ENCODE measurements at regions not wholly inside any gene's neighbourhood (a gene's known extent, or its start where the extent isn't known, plus 50 kb on each side); places are given as distances from the start of the nearest gene placed in this dataset.

GRCh38 chr18:56115071-56116015 lies 523.0 kb downstream of the TXNL1 start:
- no peak for TF ChIP-seq CTCF (IDR thresholded peaks at IDR 0.05; ENCODE audit: poor library complexity, severe bottlenecking)
- H3K27ac ChIP-seq (ENCODE audit: poor library complexity, severe bottlenecking) = no peak overlapping the region
- no peaks in the 10 kb centered on the region for H3K4me1 ChIP-seq (ENCODE audit: insufficient read depth, poor library complexity, severe bottlenecking)
- DNase-seq (ENCODE audit: low spot score) (no peak), ATAC-seq (ENCODE audit: low read depth) (no peak)
- H3K27me3 ChIP-seq (ENCODE audit: insufficient read depth, poor library complexity, severe bottlenecking) = no peaks in the 10 kb centered on the region
- H3K36me3 ChIP-seq (ENCODE audit: low read depth) = no peaks in the 10 kb centered on the region
- H3K9me3 ChIP-seq (ENCODE audit: severe bottlenecking) = no peaks in the 10 kb centered on the region
- no peak overlapping the region for H3K4me3 ChIP-seq (ENCODE audit: severe bottlenecking)

- H3K36me3 ChIP-seq (ENCODE audit: low read depth) = no peaks in the 10 kb centered on the region
- DNase-seq (ENCODE audit: low spot score) = no peak
- no peak for ATAC-seq (ENCODE audit: low read depth)
- TF ChIP-seq CTCF (IDR thresholded peaks at IDR 0.05; ENCODE audit: poor library complexity, severe bottlenecking) = no peak
- no peaks in the 10 kb centered on the region for H3K27me3 ChIP-seq (ENCODE audit: insufficient read depth, poor library complexity, severe bottlenecking)
- H3K27ac ChIP-seq (ENCODE audit: poor library complexity, severe bottlenecking) = no peak overlapping the region
- H3K4me3 ChIP-seq (ENCODE audit: severe bottlenecking) = no peak overlapping the region
- no peaks in the 10 kb centered on the region for H3K9me3 ChIP-seq (ENCODE audit: severe bottlenecking)
- H3K4me1 ChIP-seq (ENCODE audit: insufficient read depth, poor library complexity, severe bottlenecking) = no peaks in the 10 kb centered on the region
These were observed 525.0 kb upstream of the TCF4 start for GRCh38 chr18:56112984-56113383.

GRCh38 chr18:56112013-56112749 lies 524.2 kb upstream of the TCF4 start:
- no peak overlapping the region for H3K27ac ChIP-seq (ENCODE audit: poor library complexity, severe bottlenecking)
- H3K4me3 ChIP-seq (ENCODE audit: severe bottlenecking) = no peak overlapping the region
- no peaks in the 10 kb centered on the region for H3K9me3 ChIP-seq (ENCODE audit: severe bottlenecking)
- no peak for TF ChIP-seq CTCF (IDR thresholded peaks at IDR 0.05; ENCODE audit: poor library complexity, severe bottlenecking)
- H3K36me3 ChIP-seq (ENCODE audit: low read depth) = no peaks in the 10 kb centered on the region
- ATAC-seq (ENCODE audit: low read depth) = peak; percentile 62; the same call in 2 of the 3 replicates
- DNase-seq (ENCODE audit: low spot score) = no peak
- no peaks in the 10 kb centered on the region for H3K4me1 ChIP-seq (ENCODE audit: insufficient read depth, poor library complexity, severe bottlenecking)
- H3K27me3 ChIP-seq (ENCODE audit: insufficient read depth, poor library complexity, severe bottlenecking) = no peaks in the 10 kb centered on the region

GRCh38 chr18:56109757-56110156 lies 521.8 kb upstream of the TCF4 start:
- no peak for ATAC-seq (ENCODE audit: low read depth)
- H3K4me1 ChIP-seq (ENCODE audit: insufficient read depth, poor library complexity, severe bottlenecking) = no peaks in the 10 kb centered on the region
- H3K27ac ChIP-seq (ENCODE audit: poor library complexity, severe bottlenecking) = no peak overlapping the region
- TF ChIP-seq CTCF (IDR thresholded peaks at IDR 0.05; ENCODE audit: poor library complexity, severe bottlenecking) = no peak
- H3K9me3 ChIP-seq (ENCODE audit: severe bottlenecking) = no peaks in the 10 kb centered on the region
- no peaks in the 10 kb centered on the region for H3K27me3 ChIP-seq (ENCODE audit: insufficient read depth, poor library complexity, severe bottlenecking)
- no peak overlapping the region for H3K4me3 ChIP-seq (ENCODE audit: severe bottlenecking)
- no peak for DNase-seq (ENCODE audit: low spot score)
- no peaks in the 10 kb centered on the region for H3K36me3 ChIP-seq (ENCODE audit: low read depth)
